HepG2 (cell line): ENCODE measurements at regions not wholly inside any gene's neighbourhood (a gene's known extent, or its start where the extent isn't known, plus 50 kb on each side); places are given as distances from the start of the nearest gene placed in this dataset.

Experiments used
- ATAC-seq: fragments of 200-7000 bp; cut with Tn5 transposase; 3 replicates; pipeline ENCODE4 v1.9.1; 2020; ENCODE audit warnings: mild to moderate bottlenecking, moderate library complexity
- BruUV-seq: library from RNA; stranded (reverse); fragments of 400-500 nt; replicated peaks from 2 replicates; lab custom pipeline; 2021; lab: Mats Ljungman, UMichigan
- CTCF ChIA-PET: fragments of 300-600 bp; formaldehyde crosslinking; extraction: SDS; loops from one replicate; lab custom pipeline; 2021; ENCODE audit warnings: low total read pairs, inconsistent platforms, low intra/inter-chr PET ratio; lab: Yijun Ruan, JAX
- POLR2A ChIA-PET: fragments of 350-600 bp; sonication (Branson Sonifier 250); formaldehyde crosslinking; loops from one replicate; lab custom pipeline; 2020; ENCODE audit warnings: antibody characterized with exemption, inconsistent platforms; lab: Yijun Ruan, JAX
- DNase-seq: peaks from one replicate; pipeline ENCODE4 v3.0.0-alpha.2; 2015; ENCODE audit warnings: low spot score
- FAIRE-seq: peaks from 3 replicates; lab custom pipeline; 2011; peaks lifted over from hg19 to GRCh38; lab: Jason Lieb, UNC
- H2AFZ ChIP-seq: one replicate; pipeline ENCODE4 v1.6.1; 2011; ENCODE audit warnings: low read length, inconsistent platforms
- H3K27ac ChIP-seq: fragments of 300-600 bp; 3 replicates; pipeline ENCODE4 v1.8.0; 2011; ENCODE audit warnings: mixed run types, mild to moderate bottlenecking, mixed read lengths, low read length, inconsistent platforms; ENCODE audit not compliant: insufficient read depth; ENCODE audit errors: extremely low read length
- H3K27me3 ChIP-seq, 2 experiments: fragments of 200-600 bp in 1 of 2; 2 replicates in 1 of 2; 3 replicates in 1 of 2; pipeline versions ENCODE4 v1.6.0 to v1.8.0; 2011; ENCODE audit warnings: low read length in 2 of 2, mild to moderate bottlenecking in 2 of 2, moderate library complexity in 2 of 2, inconsistent platforms in 1 of 2; ENCODE audit not compliant: insufficient read depth in 2 of 2, control insufficient read depth in 1 of 2
- H3K36me3 ChIP-seq, 2 experiments: fragments of 200-600 bp in 1 of 2; replicated peaks in 1 of 2; 2 replicates in 1 of 2; 3 replicates in 1 of 2; pipeline versions ENCODE4 v1.5.1 to v1.8.0; 2011; ENCODE audit warnings: low read length in 2 of 2, inconsistent platforms in 1 of 2; ENCODE audit not compliant: insufficient read depth in 2 of 2, control insufficient read depth in 1 of 2
- H3K4me1 ChIP-seq: 2 replicates; pipeline ENCODE4 v1.5.1; 2012; ENCODE audit warnings: low read length, inconsistent platforms; ENCODE audit not compliant: insufficient read depth
- H3K4me2 ChIP-seq: 2 replicates; pipeline ENCODE4 v1.6.0; 2011; ENCODE audit warnings: low read depth, low read length, inconsistent platforms
- H3K4me3 ChIP-seq, 3 experiments: fragments of 200-600 bp in 1 of 3; sonication (generic), shearing (Covaris generic) in 1 of 3; replicated peaks in 1 of 3; 2 replicates each; pipeline ENCODE4 v1.5.1; 2011 to 2016; ENCODE audit warnings: low read length in 3 of 3, inconsistent platforms in 2 of 3, low read depth in 2 of 3, mild to moderate bottlenecking in 2 of 3, control low read depth in 1 of 3, mixed read lengths in 1 of 3; ENCODE audit not compliant: insufficient read depth in 1 of 3
- H3K79me2 ChIP-seq: one replicate; pipeline ENCODE4 v1.6.1; 2011; ENCODE audit warnings: low read length, inconsistent platforms; ENCODE audit not compliant: insufficient read depth
- H3K9ac ChIP-seq: 2 replicates; pipeline ENCODE4 v1.6.0; 2011; ENCODE audit warnings: mild to moderate bottlenecking, low read depth, low read length, inconsistent platforms; ENCODE audit not compliant: insufficient read depth
- H3K9me3 ChIP-seq: 2 replicates; pipeline ENCODE4 v1.5.1; 2012; ENCODE audit warnings: mild to moderate bottlenecking, low read length
- H4K20me1 ChIP-seq: 2 replicates; pipeline ENCODE4 v1.6.0; 2011; ENCODE audit warnings: inconsistent platforms, mild to moderate bottlenecking, low read length, moderate library complexity; ENCODE audit not compliant: insufficient read depth
- BCL3 ChIP-seq: sonication (generic); formaldehyde crosslinking; IDR thresholded peaks from 2 replicates; pipeline ENCODE4 v1.5.1; 2020; ENCODE audit warnings: mild to moderate bottlenecking, missing genetic modification reagents, moderate library complexity
- DZIP1 ChIP-seq: sonication (generic); formaldehyde crosslinking; IDR thresholded peaks from 2 replicates; pipeline ENCODE4 v1.5.0; 2020; ENCODE audit warnings: mild to moderate bottlenecking, missing genetic modification reagents
- PBX3 ChIP-seq: sonication (generic); formaldehyde crosslinking; IDR thresholded peaks from 2 replicates; pipeline ENCODE4 v1.8.1; 2023; ENCODE audit warnings: missing genetic modification reagents, inconsistent platforms, borderline replicate concordance
- SMAD1 ChIP-seq: sonication (generic); formaldehyde crosslinking; IDR thresholded peaks from 2 replicates; pipeline ENCODE4 v1.4.0; 2020; ENCODE audit warnings: missing genetic modification reagents, low read depth, mild to moderate bottlenecking, borderline replicate concordance
- SRSF1 ChIP-seq: fragments of 200-400 bp; formaldehyde crosslinking; optimal IDR thresholded peaks from 2 replicates; pipeline ENCODE3; 2017; ENCODE audit warnings: mild to moderate bottlenecking, low read depth, low read length, moderate library complexity
- STAT5B ChIP-seq: sonication (generic); formaldehyde crosslinking; IDR thresholded peaks from 2 replicates; pipeline ENCODE4 v1.4.0; 2020; ENCODE audit warnings: missing genetic modification reagents
- TCF7 ChIP-seq: sonication (generic); IDR thresholded peaks from 2 replicates; pipeline ENCODE4 v1.6.1; 2016; ENCODE audit warnings: antibody characterized with exemption, low read depth
- THAP7 ChIP-seq: sonication (generic); formaldehyde crosslinking; IDR thresholded peaks from 2 replicates; pipeline ENCODE4 v1.8.1; 2023; ENCODE audit warnings: mild to moderate bottlenecking, missing genetic modification reagents
- XBP1 ChIP-seq: sonication (generic); formaldehyde crosslinking; IDR thresholded peaks from 2 replicates; pipeline ENCODE4 v1.5.0; 2020; ENCODE audit warnings: missing genetic modification reagents
- ZBTB14 ChIP-seq: sonication (generic); formaldehyde crosslinking; IDR thresholded peaks from 2 replicates; pipeline ENCODE4 v1.4.0; 2020; ENCODE audit warnings: missing genetic modification reagents
- ZBTB8A ChIP-seq: sonication (generic); formaldehyde crosslinking; IDR thresholded peaks from 2 replicates; pipeline ENCODE4 v1.4.0; 2020; ENCODE audit warnings: mild to moderate bottlenecking, low read depth, missing genetic modification reagents, borderline replicate concordance
- ZMYM2 ChIP-seq: sonication (generic); formaldehyde crosslinking; IDR thresholded peaks from 2 replicates; pipeline ENCODE4 v1.8.0; 2022; ENCODE audit warnings: mild to moderate bottlenecking, missing genetic modification reagents
- ZNF441 ChIP-seq: sonication (generic); formaldehyde crosslinking; IDR thresholded peaks from 2 replicates; pipeline ENCODE4 v1.7.0; 2021; ENCODE audit warnings: missing genetic modification reagents, borderline replicate concordance
- ZNF619 ChIP-seq: sonication (generic); formaldehyde crosslinking; IDR thresholded peaks from 2 replicates; pipeline ENCODE4 v1.4.0; 2020; ENCODE audit warnings: mild to moderate bottlenecking, missing genetic modification reagents
- ZNF660 ChIP-seq: sonication (generic); formaldehyde crosslinking; IDR thresholded peaks from 2 replicates; pipeline ENCODE4 v1.5.1; 2020; ENCODE audit warnings: mild to moderate bottlenecking, low read depth, missing genetic modification reagents, borderline replicate concordance
- WGBS: methylation state at CpG from one replicate; pipeline ENCODE4 v1.1.6; 2017; ENCODE audit warnings: low lambda C conversion rate; 5-methylcytosine and 5-hydroxymethylcytosine counted together
- in situ Hi-C: cut with HindIII; loops from 2 replicates; pipeline ENCODE4 v1.10.0; 2017; ENCODE audit warnings: low pct_unique_long_range_greater_than_20kb; ENCODE audit not compliant: extremely low pct_ligation_motif_present
- intact Hi-C: fragments of 100-400 bp; cut with micrococcal nuclease; formaldehyde crosslinking; loops from one replicate; pipeline ENCODE4 v1.10.0; 2022; ENCODE audit not compliant: unreplicated experiment

- no peak for TF ChIP-seq PBX3 (CRISPR knock-in tag)
- no peak for TF ChIP-seq ZBTB8A (CRISPR knock-in tag)
- no peak for TF ChIP-seq TCF7
These were observed 123.6 kb downstream of the EMX2 start (continued) for GRCh38 chr10:117666166-117666565.

GRCh38 chr10:117666965-117667364 is 124.4 kb downstream of the EMX2 start:
- WGBS, result 0% methylated on average over 2 of the region's 2 CpGs
- no peaks in the 10 kb centered on the region for H3K79me2 ChIP-seq
- no peak for TF ChIP-seq ZBTB14 (CRISPR knock-in tag)
- no peak for TF ChIP-seq ZNF660 (CRISPR knock-in tag)
- TF ChIP-seq DZIP1 (CRISPR knock-in tag), result no peak
- TF ChIP-seq SRSF1, result no peak
- TF ChIP-seq BCL3 (CRISPR knock-in tag), result no peak
- no peak for TF ChIP-seq SMAD1 (CRISPR knock-in tag)
- no peak for TF ChIP-seq THAP7 (CRISPR knock-in tag)
- TF ChIP-seq XBP1 (CRISPR knock-in tag), result no peak
- TF ChIP-seq ZNF619 (CRISPR knock-in tag), result no peak
- TF ChIP-seq ZNF441 (CRISPR knock-in tag), result no peak
- no peak for TF ChIP-seq STAT5B (CRISPR knock-in tag)
- no peak for TF ChIP-seq ZMYM2 (CRISPR knock-in tag)

More at GRCh38 chr10:117666965-117667364, 124.4 kb downstream of the EMX2 start:
- Histone ChIP-seq H3K27me3 (peaks cover 2 to 26% of the 10 kb centered on the region in 2 experiments; a peak in 3 of 5 replicates), H4K20me1 (no peaks in the 10 kb centered on the region), H3K9me3 (no peaks in the 10 kb centered on the region), H3K9ac (no peak overlapping the region), H2AFZ (no peak overlapping the region), H3K27ac (no peak overlapping the region), H3K4me2 (no peak overlapping the region), H3K4me1 (no peaks in the 10 kb centered on the region), H3K4me3 (no peak overlapping the region), H3K36me3 (no peaks in the 10 kb centered on the region)
- FAIRE-seq, result no peak
- ChIA-PET POLR2A (no interaction called here), CTCF (no interaction called here)
- no peak for DNase-seq
- intact Hi-C loops (no loop called here), in situ Hi-C loops (no loop called here)
- no peak for ATAC-seq
- BruUV-seq, result no TSS peak
